ENCODE measurements at regions not wholly inside any gene's neighbourhood (a gene's known extent, or its start where the extent isn't known, plus 50 kb on each side); places are given as distances from the start of the nearest gene placed in this dataset.

DNA sequence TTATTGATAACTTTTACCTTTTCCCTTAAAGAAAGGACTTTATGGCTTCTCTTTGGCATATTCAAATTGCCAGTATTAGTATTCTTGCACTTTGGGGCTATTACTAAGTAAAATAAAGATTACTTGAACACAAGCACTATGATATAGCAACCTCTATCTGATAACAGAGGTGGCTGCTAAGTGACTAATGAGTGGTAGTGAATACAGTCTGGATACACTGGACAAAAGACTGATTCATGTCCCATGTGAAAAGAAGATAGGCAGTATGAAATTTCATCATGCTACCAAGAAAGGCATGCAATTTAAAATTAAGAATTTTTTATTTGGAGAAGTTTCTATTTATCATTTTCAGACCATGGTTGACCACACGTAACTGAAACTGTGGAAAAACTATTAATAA, 399.9 kb downstream of the FSCB start:
- TF ChIP-seq, protein P1, sequence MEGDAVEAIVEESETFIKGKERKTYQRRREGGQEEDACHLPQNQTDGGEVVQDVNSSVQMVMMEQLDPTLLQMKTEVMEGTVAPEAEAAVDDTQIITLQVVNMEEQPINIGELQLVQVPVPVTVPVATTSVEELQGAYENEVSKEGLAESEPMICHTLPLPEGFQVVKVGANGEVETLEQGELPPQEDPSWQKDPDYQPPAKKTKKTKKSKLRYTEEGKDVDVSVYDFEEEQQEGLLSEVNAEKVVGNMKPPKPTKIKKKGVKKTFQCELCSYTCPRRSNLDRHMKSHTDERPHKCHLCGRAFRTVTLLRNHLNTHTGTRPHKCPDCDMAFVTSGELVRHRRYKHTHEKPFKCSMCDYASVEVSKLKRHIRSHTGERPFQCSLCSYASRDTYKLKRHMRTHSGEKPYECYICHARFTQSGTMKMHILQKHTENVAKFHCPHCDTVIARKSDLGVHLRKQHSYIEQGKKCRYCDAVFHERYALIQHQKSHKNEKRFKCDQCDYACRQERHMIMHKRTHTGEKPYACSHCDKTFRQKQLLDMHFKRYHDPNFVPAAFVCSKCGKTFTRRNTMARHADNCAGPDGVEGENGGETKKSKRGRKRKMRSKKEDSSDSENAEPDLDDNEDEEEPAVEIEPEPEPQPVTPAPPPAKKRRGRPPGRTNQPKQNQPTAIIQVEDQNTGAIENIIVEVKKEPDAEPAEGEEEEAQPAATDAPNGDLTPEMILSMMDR (IDR thresholded peaks at IDR 0.05 in 4 of 5, conservative IDR thresholded peaks at IDR 0.05 in 1 of 5), result no peak
- no peak for TF ChIP-seq POLR2A (IDR thresholded peaks at IDR 0.05)

Measured in gastrocnemius medialis (tissue), 4 donors.